SK-N-SH (cell line): ENCODE measurements at regions not wholly inside any gene's neighbourhood (a gene's known extent, or its start where the extent isn't known, plus 50 kb on each side); places are given as distances from the start of the nearest gene placed in this dataset.

Experiments used
- CTCF ChIP-seq: fragments of 200-600 bp; sonication (generic); IDR thresholded peaks from 2 replicates; pipeline ENCODE4 v1.6.1; 2017; ENCODE audit warnings: antibody characterized with exemption, mild to moderate bottlenecking, moderate library complexity
- EZH2phosphoT487 ChIP-seq: fragments of 200-600 bp; sonication (generic); IDR thresholded peaks from 2 replicates; pipeline ENCODE4 v1.6.1; 2017; ENCODE audit warnings: low read depth, mixed run types, mild to moderate bottlenecking, antibody characterized with exemption, moderate library complexity, borderline replicate concordance
- MAX ChIP-seq: IDR thresholded peaks from 2 replicates; pipeline ENCODE4 v1.4.0; 2012; ENCODE audit warnings: low read depth
- RAD21 ChIP-seq: IDR thresholded peaks from 2 replicates; pipeline ENCODE4 v1.6.1; 2012; ENCODE audit warnings: mild to moderate bottlenecking, low read length
- TAF1 ChIP-seq: IDR thresholded peaks from 2 replicates; pipeline ENCODE4 v1.6.1; 2012; ENCODE audit warnings: low read depth, mild to moderate bottlenecking, low read length, moderate library complexity, borderline replicate concordance
- USF1 ChIP-seq: IDR thresholded peaks from 2 replicates; pipeline ENCODE4 v1.4.0; 2012; ENCODE audit warnings: low read depth, borderline replicate concordance

- TF ChIP-seq RAD21 (no peak), TAF1 (no peak), EZH2phosphoT487 (no peak), MAX (no peak), CTCF (no peak), USF1 (no peak)
Observed at GRCh38 chr2:8238521-8239230, 443.2 kb upstream of the ID2 start.
